Astrocyte (in vitro differentiated cells and primary cell): ENCODE measurements at regions not wholly inside any gene's neighbourhood (a gene's known extent, or its start where the extent isn't known, plus 50 kb on each side); places are given as distances from the start of the nearest gene placed in this dataset.

Source experiments
- DNase-seq: peaks from one replicate; pipeline ENCODE4 v3.0.0-alpha.2; 2010; ENCODE audit warnings: low read depth
- FAIRE-seq: peaks from 2 replicates; lab custom pipeline; 2011; peaks lifted over from hg19 to GRCh38; lab: Jason Lieb, UNC
- H2AFZ ChIP-seq: 2 replicates; pipeline ENCODE4 v1.6.0; 2012; ENCODE audit warnings: low read depth, low read length, inconsistent platforms
- H3K27ac ChIP-seq: 2 replicates; pipeline ENCODE4 v1.5.1; 2011; ENCODE audit warnings: low read depth, low read length, inconsistent platforms
- H3K27me3 ChIP-seq: 2 replicates; pipeline ENCODE4 v1.6.0; 2011; ENCODE audit warnings: low read length, inconsistent platforms; ENCODE audit not compliant: insufficient read depth
- H3K36me3 ChIP-seq: 2 replicates; pipeline ENCODE4 v1.5.1; 2011; ENCODE audit warnings: low read length, inconsistent platforms; ENCODE audit not compliant: insufficient read depth
- H3K4me1 ChIP-seq: 2 replicates; pipeline ENCODE4 v1.5.1; 2011; ENCODE audit warnings: low read length, inconsistent platforms; ENCODE audit not compliant: insufficient read depth
- H3K4me2 ChIP-seq: 2 replicates; pipeline ENCODE4 v1.6.0; 2012; ENCODE audit warnings: low read length, inconsistent platforms
- H3K4me3 ChIP-seq: 2 replicates; pipeline ENCODE4 v1.5.1; 2011; ENCODE audit warnings: low read depth, mild to moderate bottlenecking, low read length, inconsistent platforms; ENCODE audit not compliant: insufficient read depth
- H3K79me2 ChIP-seq: 2 replicates; pipeline ENCODE4 v1.6.0; 2012; ENCODE audit warnings: mild to moderate bottlenecking, low read length, inconsistent platforms; ENCODE audit not compliant: insufficient read depth
- H3K9ac ChIP-seq: 2 replicates; pipeline ENCODE4 v1.6.0; 2012; ENCODE audit warnings: mild to moderate bottlenecking, low read length, inconsistent platforms
- H3K9me3 ChIP-seq: 2 replicates; pipeline ENCODE4 v1.5.1; 2012; ENCODE audit warnings: low read depth, mild to moderate bottlenecking, low read length, inconsistent platforms; ENCODE audit not compliant: insufficient read depth
- H4K20me1 ChIP-seq: 2 replicates; pipeline ENCODE4 v1.6.0; 2012; ENCODE audit warnings: low read length, inconsistent platforms; ENCODE audit not compliant: insufficient read depth
- H3K27ac Mint-ChIP-seq: one replicate; pipeline ENCODE4 v1.8.0; 2021; ENCODE audit warnings: mild to moderate bottlenecking, mixed read lengths; ENCODE audit not compliant: unreplicated experiment
- H3K27me3 Mint-ChIP-seq: one replicate; pipeline ENCODE4 v1.8.0; 2021; ENCODE audit warnings: low read depth, mixed read lengths; ENCODE audit not compliant: unreplicated experiment
- H3K36me3 Mint-ChIP-seq: one replicate; pipeline ENCODE4 v1.8.0; 2021; ENCODE audit warnings: low read depth, mixed read lengths; ENCODE audit not compliant: unreplicated experiment
- H3K4me1 Mint-ChIP-seq: one replicate; pipeline ENCODE4 v1.8.0; 2021; ENCODE audit warnings: low read depth, mixed read lengths; ENCODE audit not compliant: unreplicated experiment
- H3K4me3 Mint-ChIP-seq: one replicate; pipeline ENCODE4 v1.8.0; 2021; ENCODE audit warnings: mild to moderate bottlenecking, moderate library complexity, mixed read lengths; ENCODE audit not compliant: unreplicated experiment
- H3K9me3 Mint-ChIP-seq: one replicate; pipeline ENCODE4 v1.8.0; 2021; ENCODE audit warnings: mild to moderate bottlenecking, mixed read lengths; ENCODE audit not compliant: unreplicated experiment
- EZH2 ChIP-seq: IDR thresholded peaks from 2 replicates; pipeline ENCODE4 v1.6.1; 2012; ENCODE audit warnings: mild to moderate bottlenecking, low read length, inconsistent platforms; ENCODE audit not compliant: insufficient read depth
- TF ChIP-seq, protein P1 (sequence below): IDR thresholded peaks from 2 replicates; pipeline ENCODE4 v1.5.1; 2011; ENCODE audit warnings: low read depth, mild to moderate bottlenecking, inconsistent platforms, low read length, moderate library complexity; ENCODE audit not compliant: insufficient read depth

DNA sequence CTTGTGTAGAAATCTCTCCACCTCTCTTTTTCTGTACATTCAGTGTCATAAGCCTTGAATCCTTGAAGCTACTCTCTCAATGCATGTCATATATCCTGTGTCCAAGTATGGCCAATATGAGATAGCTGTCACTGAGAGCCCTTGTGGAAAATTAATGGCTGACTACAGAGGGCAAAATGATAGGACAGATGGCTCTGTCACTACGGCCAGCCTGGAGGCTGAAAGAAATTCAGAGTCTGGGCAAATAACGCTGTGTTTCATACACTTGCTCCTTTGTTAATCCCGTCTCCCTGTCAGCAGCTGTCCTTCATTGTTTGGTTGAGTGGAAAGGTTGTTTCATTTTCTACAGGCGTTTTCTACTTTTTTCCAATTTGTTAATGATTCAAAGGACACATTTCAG, 70.4 kb upstream of the VGLL2 start:
- DNase-seq (no peak), FAIRE-seq (no peak)
- Histone ChIP-seq H3K4me2 (no peak overlapping the region), H3K27me3 (no peaks in the 10 kb centered on the region), H3K9me3 (no peaks in the 10 kb centered on the region), H3K27ac (no peak overlapping the region), H3K9ac (no peak overlapping the region), H3K4me1 (no peaks in the 10 kb centered on the region), H4K20me1 (no peaks in the 10 kb centered on the region), H3K4me3 (no peak overlapping the region), H3K36me3 (no peaks in the 10 kb centered on the region), H3K79me2 (no peaks in the 10 kb centered on the region), H2AFZ (no peak overlapping the region)
- Mint-ChIP-seq H3K9me3 (no peaks in the 10 kb centered on the region), H3K4me3 (no peak overlapping the region), H3K27ac (no peak overlapping the region), H3K36me3 (no peaks in the 10 kb centered on the region), H3K27me3 (no peaks in the 10 kb centered on the region), H3K4me1 (no peaks in the 10 kb centered on the region)
- TF ChIP-seq, protein P1, sequence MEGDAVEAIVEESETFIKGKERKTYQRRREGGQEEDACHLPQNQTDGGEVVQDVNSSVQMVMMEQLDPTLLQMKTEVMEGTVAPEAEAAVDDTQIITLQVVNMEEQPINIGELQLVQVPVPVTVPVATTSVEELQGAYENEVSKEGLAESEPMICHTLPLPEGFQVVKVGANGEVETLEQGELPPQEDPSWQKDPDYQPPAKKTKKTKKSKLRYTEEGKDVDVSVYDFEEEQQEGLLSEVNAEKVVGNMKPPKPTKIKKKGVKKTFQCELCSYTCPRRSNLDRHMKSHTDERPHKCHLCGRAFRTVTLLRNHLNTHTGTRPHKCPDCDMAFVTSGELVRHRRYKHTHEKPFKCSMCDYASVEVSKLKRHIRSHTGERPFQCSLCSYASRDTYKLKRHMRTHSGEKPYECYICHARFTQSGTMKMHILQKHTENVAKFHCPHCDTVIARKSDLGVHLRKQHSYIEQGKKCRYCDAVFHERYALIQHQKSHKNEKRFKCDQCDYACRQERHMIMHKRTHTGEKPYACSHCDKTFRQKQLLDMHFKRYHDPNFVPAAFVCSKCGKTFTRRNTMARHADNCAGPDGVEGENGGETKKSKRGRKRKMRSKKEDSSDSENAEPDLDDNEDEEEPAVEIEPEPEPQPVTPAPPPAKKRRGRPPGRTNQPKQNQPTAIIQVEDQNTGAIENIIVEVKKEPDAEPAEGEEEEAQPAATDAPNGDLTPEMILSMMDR, result no peak
- no peak for TF ChIP-seq EZH2

DNA sequence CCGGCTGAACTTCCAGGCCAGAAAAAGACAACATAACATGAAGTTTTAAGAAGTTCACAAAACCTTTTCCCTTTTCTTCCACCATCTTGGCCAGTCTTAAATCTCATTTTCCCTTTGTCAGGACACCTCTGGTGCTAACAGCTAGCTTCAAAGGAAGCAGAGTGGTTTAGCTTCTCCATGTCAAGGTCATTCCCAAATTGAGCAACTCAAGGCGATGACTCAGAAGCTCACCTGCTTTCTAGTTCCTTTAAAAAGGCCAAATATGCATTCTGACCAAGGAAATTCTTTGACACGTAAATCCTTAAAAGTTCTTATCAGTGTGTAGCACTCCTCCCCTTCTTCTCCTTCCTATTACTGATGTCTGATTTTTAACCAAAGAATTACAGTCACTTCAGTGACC, 69.6 kb upstream of the VGLL2 start:
- H3K4me1 Mint-ChIP-seq, result no peaks in the 10 kb centered on the region
- H3K4me1 ChIP-seq, result no peaks in the 10 kb centered on the region
- DNase-seq (no peak), FAIRE-seq (no peak)
- H4K20me1 ChIP-seq, result no peaks in the 10 kb centered on the region
- H3K27me3 ChIP-seq, result no peaks in the 10 kb centered on the region
- no peaks in the 10 kb centered on the region for H3K27me3 Mint-ChIP-seq
- no peaks in the 10 kb centered on the region for H3K36me3 ChIP-seq
- no peak overlapping the region for H3K27ac Mint-ChIP-seq
- no peak overlapping the region for H3K9ac ChIP-seq
- H3K27ac ChIP-seq, result no peak overlapping the region
- no peaks in the 10 kb centered on the region for H3K36me3 Mint-ChIP-seq
- no peaks in the 10 kb centered on the region for H3K9me3 ChIP-seq
- TF ChIP-seq EZH2, result no peak
- TF ChIP-seq, protein P1, result no peak
- no peak overlapping the region for H2AFZ ChIP-seq
- H3K4me3 Mint-ChIP-seq, result no peak overlapping the region
- no peaks in the 10 kb centered on the region for H3K79me2 ChIP-seq
- H3K4me2 ChIP-seq, result no peak overlapping the region
- H3K9me3 Mint-ChIP-seq, result no peaks in the 10 kb centered on the region
- no peak overlapping the region for H3K4me3 ChIP-seq

DNA sequence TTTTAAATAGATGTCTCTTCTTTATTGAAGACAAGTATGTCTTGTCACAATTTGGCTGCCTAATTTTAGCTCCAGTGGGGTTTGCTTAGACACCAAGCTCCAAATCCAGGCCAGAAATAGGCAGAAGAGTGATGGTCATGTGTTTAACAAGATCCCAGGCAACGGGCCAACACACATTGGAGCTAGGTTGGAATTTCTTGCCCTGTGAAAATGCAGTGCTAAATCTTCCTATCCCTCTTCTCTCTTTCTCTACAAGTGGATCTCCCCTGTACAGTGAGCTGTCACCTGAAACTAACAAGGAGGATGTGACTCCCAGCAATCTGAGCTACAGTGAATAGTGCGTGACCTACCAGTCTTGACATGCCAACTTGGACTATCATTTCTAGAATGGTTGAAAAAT, 65.3 kb upstream of the VGLL2 start:
- H3K9me3 Mint-ChIP-seq, result peaks cover 2% of the 10 kb centered on the region
- DNase-seq (no peak), FAIRE-seq (no peak)
- Histone ChIP-seq H4K20me1 (no peaks in the 10 kb centered on the region), H3K4me1 (no peaks in the 10 kb centered on the region), H2AFZ (no peak overlapping the region), H3K27me3 (no peaks in the 10 kb centered on the region), H3K9me3 (no peaks in the 10 kb centered on the region), H3K27ac (no peak overlapping the region), H3K4me3 (no peak overlapping the region), H3K9ac (no peak overlapping the region), H3K79me2 (no peaks in the 10 kb centered on the region), H3K36me3 (no peaks in the 10 kb centered on the region), H3K4me2 (no peak overlapping the region)
- no peaks in the 10 kb centered on the region for H3K36me3 Mint-ChIP-seq
- H3K4me1 Mint-ChIP-seq, result peaks cover 7% of the 10 kb centered on the region
- H3K27ac Mint-ChIP-seq, result no peak overlapping the region
- H3K27me3 Mint-ChIP-seq, result peaks cover 3% of the 10 kb centered on the region
- H3K4me3 Mint-ChIP-seq, result no peak overlapping the region
- TF ChIP-seq, protein P1, result no peak
- no peak for TF ChIP-seq EZH2
